ENCODE measurements at regions not wholly inside any gene's neighbourhood (a gene's known extent, or its start where the extent isn't known, plus 50 kb on each side); places are given as distances from the start of the nearest gene placed in this dataset.

DNA sequence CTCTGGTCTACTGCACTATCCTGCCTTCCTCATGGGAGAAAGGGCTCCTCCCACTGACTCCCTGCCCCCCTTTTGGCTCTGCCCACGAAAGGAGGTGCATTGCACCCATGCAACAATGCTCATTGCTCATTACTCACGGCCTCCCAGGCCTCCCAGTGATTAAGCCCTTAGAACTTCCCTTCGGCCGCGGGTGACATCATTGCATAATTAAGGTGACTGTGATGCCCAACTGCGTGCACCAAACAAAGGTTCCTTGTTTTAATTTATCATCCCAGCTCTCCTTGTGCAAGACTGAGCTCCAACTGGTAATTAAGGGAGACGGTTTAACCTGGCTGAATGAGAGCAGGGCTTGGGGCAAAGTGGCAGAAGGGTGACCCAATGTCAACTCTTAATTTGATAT, 180.4 kb downstream of the GAS1 start:
- TF ChIP-seq FOS (IDR thresholded peaks at IDR 0.05; ENCODE audit: low read depth, low read length) (peak; percentile 59), CEBPB (IDR thresholded peaks at IDR 0.05; ENCODE audit: low read depth, low read length) (peak; percentile 91), RCOR1 (IDR thresholded peaks at IDR 0.05; ENCODE audit: insufficient replicate concordance, low read length) (no peak), BHLHE40 (IDR thresholded peaks at IDR 0.05; ENCODE audit: low read depth, low read length) (peak; percentile 40; the same call in 1 of the 2 replicates), MAZ (IDR thresholded peaks at IDR 0.05; ENCODE audit: borderline replicate concordance, low read depth, low read length) (peak; percentile 37)
- Histone ChIP-seq H4K20me1 (ENCODE audit: insufficient read depth, low read length) (no peaks in the 10 kb centered on the region), H2BK20ac (ENCODE audit: low read depth, low read length) (no peak overlapping the region), H3K14ac (replicated peaks; ENCODE audit: low read depth, low read length) (no peak overlapping the region), H3K9ac (ENCODE audit: low read depth, low read length) (no peak overlapping the region), H4K8ac (ENCODE audit: low read depth in 2 of 2, low read length in 2 of 2) (no peak overlapping the region), H2AK9ac (replicated peaks; ENCODE audit: low read depth, low read length, poor library complexity) (no peak overlapping the region), H3K18ac (ENCODE audit: low read depth, low read length) (peak overlapping the region; percentile 42; the same call in 1 of the 2 replicates), H2BK5ac (ENCODE audit: low read depth, low read length, poor library complexity, severe bottlenecking) (no peak overlapping the region), H3K36me3 (ENCODE audit: control insufficient read depth, insufficient read depth, low read length) (no peaks in the 10 kb centered on the region), H3K56ac (ENCODE audit: extremely low read depth, insufficient read depth, low read length) (no peak overlapping the region), H4K91ac (ENCODE audit: insufficient read depth, low read depth, low read length) (no peak overlapping the region), H3K9me1 (ENCODE audit: insufficient read depth, low read length) (peaks cover 12% of the 10 kb centered on the region), H3K23ac (ENCODE audit: low read depth, low read length) (no peak overlapping the region), H3K9me3 (ENCODE audit: control insufficient read depth, insufficient read depth, low read length) (no peaks in the 10 kb centered on the region), H2BK15ac (ENCODE audit: low read depth, low read length) (0 out of 3 replicates have a peak overlapping the region, but pooled peaks have one; percentile 0), H2BK120ac (ENCODE audit: low read depth, low read length) (no peak overlapping the region), H3K79me1 (ENCODE audit: low read depth in 1 of 2, low read length in 2 of 2) (no peaks in the 10 kb centered on the region), H3K27me3 (ENCODE audit: control insufficient read depth, insufficient read depth, low read length) (no peaks in the 10 kb centered on the region), H3K4me2 (ENCODE audit: low read depth, low read length) (no peak overlapping the region; the same call in 1 of the 2 replicates), H3K27ac (ENCODE audit: insufficient read depth, low read length) (no peak overlapping the region), H4K5ac (ENCODE audit: low read depth, low read length) (no peak overlapping the region), H2AFZ (replicated peaks; ENCODE audit: low read length, poor library complexity) (peak overlapping the region; percentile 58), H3K4ac (ENCODE audit: low read depth, low read length) (no peak overlapping the region), H2AK5ac (ENCODE audit: low read depth, low read length) (no peak overlapping the region), H3K4me1 (ENCODE audit: control insufficient read depth, insufficient read depth, low read length) (peaks cover 4% of the 10 kb centered on the region; the same call in 1 of the 2 replicates), H3K4me3 (ENCODE audit: insufficient read depth, low read depth, low read length) (no peak overlapping the region)
- peak; percentile 92 for ATAC-seq (ENCODE audit: low read depth)
- BruUV-seq (replicated peaks), result no TSS peak
- ChIA-PET CTCF (no interaction called here), POLR2A (ENCODE audit: unreplicated experiment) (no interaction called here)
- in situ Hi-C loops (cut with MboI; ENCODE audit: low sequenced_read_pairs), result no loop called here
- WGBS, 2 experiments (ENCODE audit: extremely low coverage in 2 of 2, insufficient read length in 1 of 2), result 0% methylated on average over 1 of the region's 7 CpGs; no CpG with 5 or more reads in 1 of the 2 experiments
- peak; percentile 89 for DNase-seq
- dilution Hi-C loops (cut with HindIII; ENCODE audit: low sequenced_read_pairs, unreplicated experiment), result no loop called here
- intact Hi-C loops (cut with micrococcal nuclease), result no loop called here
